ENCODE measurements at regions not wholly inside any gene's neighbourhood (a gene's known extent, or its start where the extent isn't known, plus 50 kb on each side); places are given as distances from the start of the nearest gene placed in this dataset.

- Histone ChIP-seq H2AFZ (ENCODE audit: low read length) (no peak overlapping the region), H3K4me2 (ENCODE audit: low read length) (no peak overlapping the region), H3K9me2 (ENCODE audit: insufficient read depth, low read length) (no peaks in the 10 kb centered on the region), H3K79me2 (ENCODE audit: insufficient read depth, low read depth, low read length) (no peaks in the 10 kb centered on the region), H3K27ac (ENCODE audit: low read depth, low read length, poor library complexity, severe bottlenecking) (no peak overlapping the region), H4K20me1 (ENCODE audit: insufficient read depth, low read length) (no peaks in the 10 kb centered on the region), H3K36me3 (ENCODE audit: insufficient read depth, low read length) (no peaks in the 10 kb centered on the region), H3K4me3 (ENCODE audit: low read depth, low read length, poor library complexity, severe bottlenecking) (no peak overlapping the region), H3K4me1 (ENCODE audit: insufficient read depth, low read length, poor library complexity, severe bottlenecking) (no peaks in the 10 kb centered on the region), H3K9me3 (ENCODE audit: low read length) (no peaks in the 10 kb centered on the region)
- no peak for TF ChIP-seq EZH2phosphoT487 (IDR thresholded peaks at IDR 0.05; ENCODE audit: borderline replicate concordance, low read depth, low read length)
- TF ChIP-seq, protein P1, sequence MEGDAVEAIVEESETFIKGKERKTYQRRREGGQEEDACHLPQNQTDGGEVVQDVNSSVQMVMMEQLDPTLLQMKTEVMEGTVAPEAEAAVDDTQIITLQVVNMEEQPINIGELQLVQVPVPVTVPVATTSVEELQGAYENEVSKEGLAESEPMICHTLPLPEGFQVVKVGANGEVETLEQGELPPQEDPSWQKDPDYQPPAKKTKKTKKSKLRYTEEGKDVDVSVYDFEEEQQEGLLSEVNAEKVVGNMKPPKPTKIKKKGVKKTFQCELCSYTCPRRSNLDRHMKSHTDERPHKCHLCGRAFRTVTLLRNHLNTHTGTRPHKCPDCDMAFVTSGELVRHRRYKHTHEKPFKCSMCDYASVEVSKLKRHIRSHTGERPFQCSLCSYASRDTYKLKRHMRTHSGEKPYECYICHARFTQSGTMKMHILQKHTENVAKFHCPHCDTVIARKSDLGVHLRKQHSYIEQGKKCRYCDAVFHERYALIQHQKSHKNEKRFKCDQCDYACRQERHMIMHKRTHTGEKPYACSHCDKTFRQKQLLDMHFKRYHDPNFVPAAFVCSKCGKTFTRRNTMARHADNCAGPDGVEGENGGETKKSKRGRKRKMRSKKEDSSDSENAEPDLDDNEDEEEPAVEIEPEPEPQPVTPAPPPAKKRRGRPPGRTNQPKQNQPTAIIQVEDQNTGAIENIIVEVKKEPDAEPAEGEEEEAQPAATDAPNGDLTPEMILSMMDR (conservative IDR thresholded peaks at IDR 0.05; ENCODE audit: low read length) = no peak
- no TSS peak for BruUV-seq (replicated peaks)
- CTCF ChIA-PET (ENCODE audit: unreplicated experiment) = no interaction called here
- POLR2A ChIA-PET = interaction anchor here (0.6 to 0.7 kb wide), 2 partner anchors 18 to 29 kb away, joined by 3 read pairs; no protein-coding TSS in a partner anchor
- no peak for DNase-seq (ENCODE audit: low spot score)
- intact Hi-C loops (cut with micrococcal nuclease; ENCODE audit: unreplicated experiment) = no loop called here
Observed at GRCh38 chr4:128458816-128459215, 171.2 kb upstream of the PGRMC2 start.

- Histone ChIP-seq H3K4me2 (ENCODE audit: low read length) (no peak overlapping the region), H3K79me2 (ENCODE audit: insufficient read depth, low read depth, low read length) (no peaks in the 10 kb centered on the region), H3K4me1 (ENCODE audit: insufficient read depth, low read length, poor library complexity, severe bottlenecking) (no peaks in the 10 kb centered on the region), H3K27ac (ENCODE audit: low read depth, low read length, poor library complexity, severe bottlenecking) (no peak overlapping the region), H3K4me3 (ENCODE audit: low read depth, low read length, poor library complexity, severe bottlenecking) (no peak overlapping the region), H2AFZ (ENCODE audit: low read length) (no peak overlapping the region), H3K9me3 (ENCODE audit: low read length) (no peaks in the 10 kb centered on the region), H3K36me3 (ENCODE audit: insufficient read depth, low read length) (no peaks in the 10 kb centered on the region), H4K20me1 (ENCODE audit: insufficient read depth, low read length) (no peaks in the 10 kb centered on the region), H3K9me2 (ENCODE audit: insufficient read depth, low read length) (no peaks in the 10 kb centered on the region)
- TF ChIP-seq, protein P1 (conservative IDR thresholded peaks at IDR 0.05; ENCODE audit: low read length) = no peak
- TF ChIP-seq EZH2phosphoT487 (IDR thresholded peaks at IDR 0.05; ENCODE audit: borderline replicate concordance, low read depth, low read length) = no peak
- ChIA-PET POLR2A (no interaction called here), CTCF (ENCODE audit: unreplicated experiment) (no interaction called here)
- intact Hi-C loops (cut with micrococcal nuclease; ENCODE audit: unreplicated experiment) = no loop called here
- DNase-seq (ENCODE audit: low spot score) = no peak
- BruUV-seq (replicated peaks) = no TSS peak
Observed at GRCh38 chr4:128457726-128458125, 170.1 kb upstream of the PGRMC2 start.

- Histone ChIP-seq H3K27ac (ENCODE audit: low read depth, low read length, poor library complexity, severe bottlenecking) (no peak overlapping the region), H3K4me3 (ENCODE audit: low read depth, low read length, poor library complexity, severe bottlenecking) (no peak overlapping the region), H3K4me2 (ENCODE audit: low read length) (no peak overlapping the region), H3K4me1 (ENCODE audit: insufficient read depth, low read length, poor library complexity, severe bottlenecking) (no peaks in the 10 kb centered on the region), H3K9me2 (ENCODE audit: insufficient read depth, low read length) (no peaks in the 10 kb centered on the region), H3K9me3 (ENCODE audit: low read length) (no peaks in the 10 kb centered on the region), H4K20me1 (ENCODE audit: insufficient read depth, low read length) (no peaks in the 10 kb centered on the region), H2AFZ (ENCODE audit: low read length) (no peak overlapping the region), H3K79me2 (ENCODE audit: insufficient read depth, low read depth, low read length) (no peaks in the 10 kb centered on the region), H3K36me3 (ENCODE audit: insufficient read depth, low read length) (no peaks in the 10 kb centered on the region)
- intact Hi-C loops (cut with micrococcal nuclease; ENCODE audit: unreplicated experiment) = no loop called here
- TF ChIP-seq, protein P1 (conservative IDR thresholded peaks at IDR 0.05; ENCODE audit: low read length) = no peak
- TF ChIP-seq EZH2phosphoT487 (IDR thresholded peaks at IDR 0.05; ENCODE audit: borderline replicate concordance, low read depth, low read length) = no peak
- no peak for DNase-seq (ENCODE audit: low spot score)
- no TSS peak for BruUV-seq (replicated peaks)
- CTCF ChIA-PET (ENCODE audit: unreplicated experiment) = interaction anchor here (0.8 kb wide), 1 partner anchor 9 kb away, joined by 3 read pairs; no protein-coding TSS in a partner anchor
- POLR2A ChIA-PET = no interaction called here
Observed at GRCh38 chr4:128456171-128456570, 168.6 kb upstream of the PGRMC2 start.
